PFSK-1 (cell line): ENCODE measurements at regions not wholly inside any gene's neighbourhood (a gene's known extent, or its start where the extent isn't known, plus 50 kb on each side); places are given as distances from the start of the nearest gene placed in this dataset.

Source experiments
- POLR2AphosphoS5 ChIP-seq: IDR thresholded peaks from 2 replicates; pipeline ENCODE4 v1.6.1; 2012; ENCODE audit warnings: low read depth, mild to moderate bottlenecking, control low read depth, low read length, moderate library complexity
- SIN3A ChIP-seq: IDR thresholded peaks from 2 replicates; pipeline ENCODE4 v1.6.1; 2012; ENCODE audit warnings: mild to moderate bottlenecking, low read length, moderate library complexity, borderline replicate concordance; ENCODE audit not compliant: insufficient read depth
- TAF1 ChIP-seq: IDR thresholded peaks from 2 replicates; pipeline ENCODE4 v1.6.1; 2012; ENCODE audit warnings: low read length, control low read depth, borderline replicate concordance; ENCODE audit not compliant: insufficient read depth
- TF ChIP-seq, protein P1 (sequence below), 2 experiments: IDR thresholded peaks; 2 replicates each; pipeline versions ENCODE4 v1.6.1 to v1.8.0; 2011 to 2012; ENCODE audit warnings: low read depth in 2 of 2, low read length in 2 of 2, control low read depth in 1 of 2, inconsistent platforms in 1 of 2, mild to moderate bottlenecking in 1 of 2, moderate library complexity in 1 of 2; ENCODE audit not compliant: insufficient read depth in 1 of 2

DNA sequence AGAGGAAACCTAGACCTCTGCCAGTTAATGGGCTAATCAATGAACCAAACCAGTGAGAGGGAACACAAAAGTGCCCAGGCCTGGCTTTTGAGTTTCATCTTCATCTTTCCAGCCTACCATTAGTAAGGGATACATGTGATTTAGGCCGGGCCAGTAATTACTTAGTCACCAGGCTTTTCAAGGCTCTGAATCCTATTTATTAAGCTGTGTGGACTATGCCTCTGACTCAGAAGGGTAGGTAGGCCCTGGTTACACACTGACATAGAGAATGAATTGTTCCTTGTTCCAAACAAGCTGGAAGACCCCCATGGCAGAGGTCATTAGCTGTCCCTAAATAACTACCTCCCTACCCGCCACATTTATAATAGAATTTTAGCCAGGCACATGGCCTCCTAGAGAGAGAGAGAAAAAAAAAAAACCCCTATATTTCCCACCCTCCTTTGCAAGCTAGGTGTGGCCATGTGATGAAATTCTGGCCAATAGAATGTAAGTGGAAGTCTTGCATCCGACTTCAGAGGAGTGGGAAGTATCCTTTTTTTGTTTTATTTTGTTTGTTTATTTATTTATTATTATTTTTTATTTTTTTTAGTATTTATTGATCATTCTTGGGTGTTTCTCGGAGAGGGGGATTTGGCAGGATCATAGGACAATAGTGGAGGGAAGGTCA, 112.3 kb upstream of the BCOR start:
- TF ChIP-seq TAF1 (no peak), SIN3A (no peak), POLR2AphosphoS5 (no peak)
- TF ChIP-seq, protein P1, sequence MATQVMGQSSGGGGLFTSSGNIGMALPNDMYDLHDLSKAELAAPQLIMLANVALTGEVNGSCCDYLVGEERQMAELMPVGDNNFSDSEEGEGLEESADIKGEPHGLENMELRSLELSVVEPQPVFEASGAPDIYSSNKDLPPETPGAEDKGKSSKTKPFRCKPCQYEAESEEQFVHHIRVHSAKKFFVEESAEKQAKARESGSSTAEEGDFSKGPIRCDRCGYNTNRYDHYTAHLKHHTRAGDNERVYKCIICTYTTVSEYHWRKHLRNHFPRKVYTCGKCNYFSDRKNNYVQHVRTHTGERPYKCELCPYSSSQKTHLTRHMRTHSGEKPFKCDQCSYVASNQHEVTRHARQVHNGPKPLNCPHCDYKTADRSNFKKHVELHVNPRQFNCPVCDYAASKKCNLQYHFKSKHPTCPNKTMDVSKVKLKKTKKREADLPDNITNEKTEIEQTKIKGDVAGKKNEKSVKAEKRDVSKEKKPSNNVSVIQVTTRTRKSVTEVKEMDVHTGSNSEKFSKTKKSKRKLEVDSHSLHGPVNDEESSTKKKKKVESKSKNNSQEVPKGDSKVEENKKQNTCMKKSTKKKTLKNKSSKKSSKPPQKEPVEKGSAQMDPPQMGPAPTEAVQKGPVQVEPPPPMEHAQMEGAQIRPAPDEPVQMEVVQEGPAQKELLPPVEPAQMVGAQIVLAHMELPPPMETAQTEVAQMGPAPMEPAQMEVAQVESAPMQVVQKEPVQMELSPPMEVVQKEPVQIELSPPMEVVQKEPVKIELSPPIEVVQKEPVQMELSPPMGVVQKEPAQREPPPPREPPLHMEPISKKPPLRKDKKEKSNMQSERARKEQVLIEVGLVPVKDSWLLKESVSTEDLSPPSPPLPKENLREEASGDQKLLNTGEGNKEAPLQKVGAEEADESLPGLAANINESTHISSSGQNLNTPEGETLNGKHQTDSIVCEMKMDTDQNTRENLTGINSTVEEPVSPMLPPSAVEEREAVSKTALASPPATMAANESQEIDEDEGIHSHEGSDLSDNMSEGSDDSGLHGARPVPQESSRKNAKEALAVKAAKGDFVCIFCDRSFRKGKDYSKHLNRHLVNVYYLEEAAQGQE (IDR thresholded peaks at IDR 0.05; ENCODE audit: insufficient read depth in 1 of 2, low read depth in 2 of 2, low read length in 2 of 2), result no peak
